H1 (cell line): ENCODE measurements at regions not wholly inside any gene's neighbourhood (a gene's known extent, or its start where the extent isn't known, plus 50 kb on each side); places are given as distances from the start of the nearest gene placed in this dataset.

Experiments
- CTCF ChIA-PET: fragments of 300-600 bp; sonication (Branson Sonifier 250); formaldehyde crosslinking; loops from one replicate; lab custom pipeline; 2021; ENCODE audit not compliant: partially characterized antibody; lab: Charles Lee
- POLR2A ChIA-PET: fragments of 300-600 bp; sonication (Branson Sonifier 250); formaldehyde crosslinking; loops from one replicate; lab custom pipeline; 2021; ENCODE audit warnings: inconsistent platforms; ENCODE audit not compliant: partially characterized antibody; lab: Charles Lee
- DNase-seq, 2 experiments: peaks; one replicate each; pipeline versions ENCODE4 v3.0.0 to v3.0.0-alpha.2; 2010 to 2022; ENCODE audit warnings: low spot score in 2 of 2, low read depth in 1 of 2, mixed read lengths in 1 of 2
- FAIRE-seq: peaks from 2 replicates; lab custom pipeline; 2011; peaks lifted over from hg19 to GRCh38; lab: Jason Lieb, UNC
- H2AFZ ChIP-seq: 2 replicates; pipeline ENCODE4 v1.8.1; 2012; ENCODE audit warnings: low read length, inconsistent platforms
- H2AK5ac ChIP-seq: 2 replicates; pipeline ENCODE4 v1.6.1; 2013; ENCODE audit warnings: low read depth, low read length
- H2BK120ac ChIP-seq: replicated peaks from 2 replicates; pipeline ENCODE3; 2013; ENCODE audit warnings: low read depth, low read length, inconsistent platforms
- H2BK12ac ChIP-seq: 2 replicates; pipeline ENCODE4 v1.6.1; 2013; ENCODE audit warnings: low read depth, low read length
- H2BK15ac ChIP-seq: 2 replicates; pipeline ENCODE4 v1.6.1; 2013; ENCODE audit warnings: low read length
- H2BK20ac ChIP-seq: 2 replicates; pipeline ENCODE4 v1.6.1; 2013; ENCODE audit warnings: low read length
- H2BK5ac ChIP-seq: 2 replicates; pipeline ENCODE4 v1.6.1; 2013; ENCODE audit warnings: low read depth, low read length
- H3K14ac ChIP-seq: 2 replicates; pipeline ENCODE4 v1.6.1; 2013; ENCODE audit warnings: inconsistent platforms; ENCODE audit not compliant: insufficient read length
- H3K18ac ChIP-seq: 2 replicates; pipeline ENCODE4 v1.6.1; 2013; ENCODE audit warnings: low read length; ENCODE audit errors: extremely low read depth
- H3K23ac ChIP-seq: 2 replicates; pipeline ENCODE4 v1.6.1; 2013; ENCODE audit warnings: inconsistent platforms; ENCODE audit not compliant: insufficient read length
- H3K23me2 ChIP-seq: 2 replicates; pipeline ENCODE4 v1.6.1; 2013; ENCODE audit warnings: low read depth, low read length
- H3K27ac ChIP-seq: 2 replicates; pipeline ENCODE4 v1.6.1; 2011; ENCODE audit warnings: low read depth, low read length, inconsistent platforms
- H3K27me3 ChIP-seq, 4 experiments: replicated peaks in 1 of 4; 1 replicate in 1 of 4; 2 replicates in 3 of 4; pipeline versions ENCODE4 v1.6.1 to v1.8.1; 2011 to 2013; ENCODE audit warnings: low read length in 3 of 4, mild to moderate bottlenecking in 3 of 4, inconsistent platforms in 2 of 4, mixed read lengths in 2 of 4, moderate library complexity in 1 of 4; ENCODE audit not compliant: control insufficient read depth in 3 of 4, insufficient read depth in 3 of 4; ENCODE audit errors: extremely low read depth in 1 of 4
- H3K36me3 ChIP-seq, 4 experiments: 2 replicates each; pipeline versions ENCODE4 v1.6.1 to v1.8.1; 2011 to 2013; ENCODE audit warnings: mild to moderate bottlenecking in 4 of 4, low read length in 3 of 4, moderate library complexity in 2 of 4, control low read depth in 1 of 4, inconsistent platforms in 1 of 4; ENCODE audit not compliant: insufficient read depth in 4 of 4, control insufficient read depth in 2 of 4
- H3K4ac ChIP-seq: replicated peaks from 2 replicates; pipeline ENCODE3; 2013; ENCODE audit warnings: low read length, low read depth, mixed read lengths, inconsistent platforms; ENCODE audit not compliant: insufficient read length
- H3K4me1 ChIP-seq, 4 experiments: replicated peaks in 1 of 4; 1 replicate in 1 of 4; 2 replicates in 3 of 4; pipeline versions ENCODE4 v1.6.1 to v1.8.1; 2011 to 2013; ENCODE audit warnings: low read length in 3 of 4, inconsistent platforms in 2 of 4, mixed read lengths in 1 of 4; ENCODE audit not compliant: insufficient read depth in 4 of 4, control insufficient read depth in 3 of 4
- H3K4me2 ChIP-seq, 2 experiments: 2 replicates each; pipeline versions ENCODE4 v1.6.1 to v1.8.1; 2011 to 2013; ENCODE audit warnings: low read depth in 2 of 2, low read length in 2 of 2, control low read depth in 1 of 2, inconsistent platforms in 1 of 2, mild to moderate bottlenecking in 1 of 2; ENCODE audit not compliant: insufficient read depth in 1 of 2
- H3K4me3 ChIP-seq, 4 experiments: fragments of 200-600, 300-600 bp in 1 of 4; sonication (generic), shearing (Covaris generic), sonication (Bioruptor Twin) in 1 of 4; 2 replicates each; pipeline versions ENCODE4 v1.5.1 to v1.8.1; 2011 to 2016; ENCODE audit warnings: low read length in 4 of 4, low read depth in 3 of 4, control low read depth in 2 of 4, inconsistent platforms in 2 of 4, mild to moderate bottlenecking in 2 of 4, mixed read lengths in 1 of 4, moderate library complexity in 1 of 4; ENCODE audit not compliant: insufficient read depth in 2 of 4; ENCODE audit errors: extremely low read depth in 1 of 4
- H3K56ac ChIP-seq: replicated peaks from 2 replicates; pipeline ENCODE3; 2013; ENCODE audit warnings: low read depth, mild to moderate bottlenecking, mixed read lengths, low read length, inconsistent platforms; ENCODE audit not compliant: insufficient read length
- H3K79me1 ChIP-seq: 2 replicates; pipeline ENCODE4 v1.6.1; 2013; ENCODE audit warnings: low read depth, low read length, control low read depth
- H3K79me2 ChIP-seq, 2 experiments: 2 replicates each; pipeline versions ENCODE4 v1.6.1 to v1.8.1; 2012 to 2013; ENCODE audit warnings: low read length in 2 of 2, mild to moderate bottlenecking in 2 of 2, inconsistent platforms in 1 of 2; ENCODE audit not compliant: insufficient read depth in 2 of 2, control insufficient read depth in 1 of 2
- H3K9ac ChIP-seq, 4 experiments: replicated peaks in 1 of 4; 1 replicate in 1 of 4; 2 replicates in 3 of 4; pipeline versions ENCODE4 v1.6.1 to v1.8.1; 2011 to 2013; ENCODE audit warnings: low read depth in 3 of 4, low read length in 3 of 4, control low read depth in 2 of 4, mild to moderate bottlenecking in 2 of 4, moderate library complexity in 2 of 4, inconsistent platforms in 1 of 4; ENCODE audit errors: extremely low read depth in 1 of 4
- H3K9me3 ChIP-seq, 2 experiments: 2 replicates each; pipeline versions ENCODE4 v1.6.1 to v1.8.1; 2012 to 2013; ENCODE audit warnings: mild to moderate bottlenecking in 2 of 2, moderate library complexity in 2 of 2, control low read depth in 1 of 2, inconsistent platforms in 1 of 2, low read depth in 1 of 2, low read length in 1 of 2, mixed read lengths in 1 of 2; ENCODE audit not compliant: insufficient read depth in 2 of 2
- H4K20me1 ChIP-seq, 2 experiments: replicated peaks in 1 of 2; 2 replicates each; pipeline versions ENCODE3 to v1.8.1; 2011 to 2013; ENCODE audit warnings: inconsistent platforms in 2 of 2, low read length in 2 of 2, mild to moderate bottlenecking in 1 of 2; ENCODE audit not compliant: insufficient read depth in 2 of 2, control insufficient read depth in 1 of 2
- H4K5ac ChIP-seq: 2 replicates; pipeline ENCODE4 v1.6.1; 2013; ENCODE audit warnings: low read length, low read depth, mixed read lengths, inconsistent platforms; ENCODE audit not compliant: insufficient read length
- H4K8ac ChIP-seq: 2 replicates; pipeline ENCODE4 v1.8.0; 2013; ENCODE audit warnings: mild to moderate bottlenecking, moderate library complexity, low read length, inconsistent platforms; ENCODE audit not compliant: insufficient read depth; ENCODE audit errors: extremely low read depth
- H4K91ac ChIP-seq: replicated peaks from 2 replicates; pipeline ENCODE3; 2013; ENCODE audit warnings: low read length, mixed read lengths, inconsistent platforms; ENCODE audit not compliant: insufficient read length
- GABPA ChIP-seq: IDR thresholded peaks from 2 replicates; pipeline ENCODE4 v1.6.1; 2011; ENCODE audit warnings: mild to moderate bottlenecking, low read length, moderate library complexity, borderline replicate concordance; ENCODE audit not compliant: insufficient read depth
- HDAC2 ChIP-seq, 2 experiments: fragments of 300-600 bp in 1 of 2; sonication (generic) in 1 of 2; IDR thresholded peaks; 2 replicates each; pipeline ENCODE4 v1.6.1; 2011 to 2012; ENCODE audit warnings: low read depth in 2 of 2, low read length in 2 of 2, mild to moderate bottlenecking in 2 of 2, moderate library complexity in 2 of 2, borderline replicate concordance in 1 of 2, inconsistent platforms in 1 of 2
- SUZ12 ChIP-seq: fragments of 200-600 bp; sonication (generic); IDR thresholded peaks from 2 replicates; pipeline ENCODE4 v1.6.1; 2012; ENCODE audit warnings: mild to moderate bottlenecking, inconsistent platforms, low read length, moderate library complexity, mixed read lengths
- WGBS, 2 experiments: shearing (Covaris generic) in 1 of 2; methylation state at CpG; one replicate each; pipeline versions ENCODE4 v1.1.6 to v1.1.7; 2013 to 2015; ENCODE audit warnings: low lambda C conversion rate in 2 of 2, mixed read lengths in 2 of 2, inconsistent platforms in 1 of 2, low coverage in 1 of 2, missing lambda C conversion rate in 1 of 2; ENCODE audit not compliant: insufficient replicate concordance in 2 of 2, insufficient coverage in 1 of 2, insufficient read length in 1 of 2; ENCODE audit errors: extremely low coverage in 1 of 2, missing lambda C conversion rate in 1 of 2; 5-methylcytosine and 5-hydroxymethylcytosine counted together

- Histone ChIP-seq H4K8ac (no peak overlapping the region), H2BK12ac (no peak overlapping the region), H3K23ac (no peak overlapping the region), H3K79me1 (no peaks in the 10 kb centered on the region), H2AFZ (no peak overlapping the region), H3K23me2 (no peaks in the 10 kb centered on the region), H2BK15ac (no peak overlapping the region), H3K4me2 (no peak overlapping the region), H3K9ac (no peak overlapping the region), H3K27ac (no peak overlapping the region), H2BK120ac (no peak overlapping the region), H2BK5ac (no peak overlapping the region), H3K18ac (no peak overlapping the region), H2AK5ac (no peak overlapping the region), H3K9me3 (peaks cover 0 to 6% of the 10 kb centered on the region in 2 experiments; a peak in 2 of 4 replicates), H3K27me3 (no peaks in the 10 kb centered on the region), H3K4me3 (no peak overlapping the region), H2BK20ac (no peak overlapping the region), H3K36me3 (no peaks in the 10 kb centered on the region), H4K91ac (no peak overlapping the region), H3K79me2 (no peaks in the 10 kb centered on the region), H4K20me1 (no peaks in the 10 kb centered on the region), H4K5ac (no peak overlapping the region), H3K14ac (no peak overlapping the region), H3K4ac (no peak overlapping the region), H3K4me1 (peaks cover 0 to 3% (median 0%) of the 10 kb centered on the region in 4 experiments; a peak in 1 of 7 replicates), H3K56ac (no peak overlapping the region)
- ChIA-PET POLR2A (no interaction called here), CTCF (interaction anchor here (0.6 kb wide), 2 partner anchors 180 to 256 kb away, joined by 3 read pairs; no protein-coding TSS in a partner anchor)
- 92% methylated on average over 1 of the region's 1 CpG; no CpG with 5 or more reads in 1 of the 2 experiments for WGBS, 2 experiments
- no peak for FAIRE-seq
- DNase-seq, result no peak
- TF ChIP-seq SUZ12 (no peak), GABPA (no peak), HDAC2 (IDR thresholded peaks at IDR 0.05; ENCODE audit: borderline replicate concordance in 1 of 2, low read depth in 2 of 2, low read length in 2 of 2) (no peak)
Measured at GRCh38 chr17:63173903-63174302, 207.9 kb downstream of the TANC2 start.
